ENCODE measurements at regions not wholly inside any gene's neighbourhood (a gene's known extent, or its start where the extent isn't known, plus 50 kb on each side); places are given as distances from the start of the nearest gene placed in this dataset.

DNA sequence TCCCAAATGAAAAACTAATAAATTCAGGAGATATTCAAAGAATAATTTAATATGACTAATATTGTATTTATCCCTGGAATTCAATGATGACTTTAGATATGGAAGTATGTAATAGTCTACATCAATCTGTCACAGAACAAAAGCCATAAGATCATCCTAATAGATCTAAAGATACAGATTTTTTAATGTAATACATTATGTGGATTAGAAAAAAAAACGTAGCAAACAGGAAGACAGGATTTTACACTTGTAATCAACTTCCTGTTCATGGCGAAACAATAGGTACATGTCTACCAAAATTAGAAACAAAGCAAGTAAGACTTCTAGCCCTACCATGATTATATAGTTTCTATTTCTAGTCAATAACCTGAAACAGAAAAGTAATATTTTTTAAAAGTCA is 192.2 kb downstream of the TTC32 start:
- H3F3A ChIP-seq (ENCODE audit: control insufficient read depth, insufficient read depth): no peaks in the 10 kb centered on the region
- H3K4me3 ChIP-seq (ENCODE audit: low read length): no peak overlapping the region
- no peaks in the 10 kb centered on the region for H3K27me3 ChIP-seq (ENCODE audit: control insufficient read depth, low read length)
- no peaks in the 10 kb centered on the region for H3K36me3 ChIP-seq (ENCODE audit: control insufficient read depth, low read length)
- no peaks in the 10 kb centered on the region for H3K9me3 ChIP-seq (ENCODE audit: control insufficient read depth, insufficient read depth, low read length)
- no peaks in the 10 kb centered on the region for H3K9me2 ChIP-seq (replicated peaks; ENCODE audit: control insufficient read depth, low read length)
- no peak overlapping the region for H3K27ac ChIP-seq (ENCODE audit: low read depth, low read length)
- H4K20me1 ChIP-seq (ENCODE audit: control insufficient read depth, insufficient read depth, low read depth, low read length): no peaks in the 10 kb centered on the region
- no peaks in the 10 kb centered on the region for H3K79me2 ChIP-seq (ENCODE audit: control insufficient read depth, low read length)
- no peak for TF ChIP-seq EZH2phosphoT487 (IDR thresholded peaks at IDR 0.05; ENCODE audit: borderline replicate concordance, low read length)
- TF ChIP-seq, protein P1, sequence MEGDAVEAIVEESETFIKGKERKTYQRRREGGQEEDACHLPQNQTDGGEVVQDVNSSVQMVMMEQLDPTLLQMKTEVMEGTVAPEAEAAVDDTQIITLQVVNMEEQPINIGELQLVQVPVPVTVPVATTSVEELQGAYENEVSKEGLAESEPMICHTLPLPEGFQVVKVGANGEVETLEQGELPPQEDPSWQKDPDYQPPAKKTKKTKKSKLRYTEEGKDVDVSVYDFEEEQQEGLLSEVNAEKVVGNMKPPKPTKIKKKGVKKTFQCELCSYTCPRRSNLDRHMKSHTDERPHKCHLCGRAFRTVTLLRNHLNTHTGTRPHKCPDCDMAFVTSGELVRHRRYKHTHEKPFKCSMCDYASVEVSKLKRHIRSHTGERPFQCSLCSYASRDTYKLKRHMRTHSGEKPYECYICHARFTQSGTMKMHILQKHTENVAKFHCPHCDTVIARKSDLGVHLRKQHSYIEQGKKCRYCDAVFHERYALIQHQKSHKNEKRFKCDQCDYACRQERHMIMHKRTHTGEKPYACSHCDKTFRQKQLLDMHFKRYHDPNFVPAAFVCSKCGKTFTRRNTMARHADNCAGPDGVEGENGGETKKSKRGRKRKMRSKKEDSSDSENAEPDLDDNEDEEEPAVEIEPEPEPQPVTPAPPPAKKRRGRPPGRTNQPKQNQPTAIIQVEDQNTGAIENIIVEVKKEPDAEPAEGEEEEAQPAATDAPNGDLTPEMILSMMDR (IDR thresholded peaks at IDR 0.05; ENCODE audit: low read depth, low read length, poor library complexity, severe bottlenecking): no peak
- no peaks in the 10 kb centered on the region for H3K4me1 ChIP-seq (ENCODE audit: control insufficient read depth, low read length)
- H3K4me2 ChIP-seq (ENCODE audit: low read length): no peak overlapping the region

DNA sequence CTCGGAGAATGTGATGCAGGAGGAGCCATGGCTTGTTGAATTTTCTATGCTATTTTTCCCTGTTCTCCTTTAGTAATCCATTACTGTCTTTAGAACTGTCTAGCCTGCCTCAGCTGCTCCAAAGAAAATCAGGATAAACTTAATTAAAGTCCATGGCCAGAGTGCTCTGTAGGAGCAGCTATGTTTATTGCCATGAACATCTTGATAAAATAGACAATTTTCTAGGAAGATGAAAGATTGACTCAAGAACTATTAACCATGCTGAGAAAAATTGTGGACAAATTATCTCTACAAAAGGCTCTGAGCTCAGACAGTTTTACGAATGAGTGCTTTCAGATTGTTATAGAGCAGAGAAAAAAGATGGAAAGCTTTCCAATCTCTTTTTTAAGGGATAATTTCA is 193.0 kb downstream of the TTC32 start:
- TF ChIP-seq, protein P1 (IDR thresholded peaks at IDR 0.05; ENCODE audit: low read depth, low read length, poor library complexity, severe bottlenecking): no peak
- no peak for TF ChIP-seq EZH2phosphoT487 (IDR thresholded peaks at IDR 0.05; ENCODE audit: borderline replicate concordance, low read length)
- H3K9me3 ChIP-seq (ENCODE audit: control insufficient read depth, insufficient read depth, low read length): no peaks in the 10 kb centered on the region
- H3F3A ChIP-seq (ENCODE audit: control insufficient read depth, insufficient read depth): no peaks in the 10 kb centered on the region
- no peaks in the 10 kb centered on the region for H3K4me1 ChIP-seq (ENCODE audit: control insufficient read depth, low read length)
- H3K4me3 ChIP-seq (ENCODE audit: low read length): no peak overlapping the region
- no peaks in the 10 kb centered on the region for H3K27me3 ChIP-seq (ENCODE audit: control insufficient read depth, low read length)
- H3K27ac ChIP-seq (ENCODE audit: low read depth, low read length): no peak overlapping the region
- no peaks in the 10 kb centered on the region for H3K36me3 ChIP-seq (ENCODE audit: control insufficient read depth, low read length)
- H3K4me2 ChIP-seq (ENCODE audit: low read length): no peak overlapping the region
- no peaks in the 10 kb centered on the region for H3K9me2 ChIP-seq (replicated peaks; ENCODE audit: control insufficient read depth, low read length)
- H4K20me1 ChIP-seq (ENCODE audit: control insufficient read depth, insufficient read depth, low read depth, low read length): no peaks in the 10 kb centered on the region
- H3K79me2 ChIP-seq (ENCODE audit: control insufficient read depth, low read length): no peaks in the 10 kb centered on the region

DNA sequence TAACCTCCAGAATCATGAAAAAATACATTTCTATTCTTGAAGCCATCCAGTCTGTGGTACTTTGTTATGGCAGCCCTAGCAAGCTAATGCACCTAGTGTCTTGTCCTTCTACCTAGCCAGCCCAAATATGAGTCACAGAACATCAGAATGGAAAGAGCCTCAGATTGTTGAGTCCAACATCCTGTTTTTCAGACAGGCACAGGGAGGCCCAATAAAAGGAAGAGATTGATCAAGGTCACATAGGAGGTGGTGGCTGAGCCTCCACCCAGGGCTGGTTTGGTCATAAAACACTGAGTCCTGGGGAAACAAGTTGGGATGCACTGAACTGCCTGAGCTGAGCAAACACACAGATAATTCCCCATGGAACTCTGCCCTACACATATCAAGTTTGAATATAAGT is 195.5 kb downstream of the TTC32 start:
- no peak for TF ChIP-seq EZH2phosphoT487 (IDR thresholded peaks at IDR 0.05; ENCODE audit: borderline replicate concordance, low read length)
- TF ChIP-seq, protein P1 (IDR thresholded peaks at IDR 0.05; ENCODE audit: low read depth, low read length, poor library complexity, severe bottlenecking): no peak
- Histone ChIP-seq H3K9me3 (ENCODE audit: control insufficient read depth, insufficient read depth, low read length) (no peaks in the 10 kb centered on the region), H3F3A (ENCODE audit: control insufficient read depth, insufficient read depth) (no peaks in the 10 kb centered on the region), H3K36me3 (ENCODE audit: control insufficient read depth, low read length) (no peaks in the 10 kb centered on the region), H3K9me2 (replicated peaks; ENCODE audit: control insufficient read depth, low read length) (no peaks in the 10 kb centered on the region), H3K27me3 (ENCODE audit: control insufficient read depth, low read length) (no peaks in the 10 kb centered on the region), H3K27ac (ENCODE audit: low read depth, low read length) (no peak overlapping the region), H3K4me2 (ENCODE audit: low read length) (no peak overlapping the region), H3K4me1 (ENCODE audit: control insufficient read depth, low read length) (no peaks in the 10 kb centered on the region), H3K4me3 (ENCODE audit: low read length) (no peak overlapping the region), H4K20me1 (ENCODE audit: control insufficient read depth, insufficient read depth, low read depth, low read length) (no peaks in the 10 kb centered on the region), H3K79me2 (ENCODE audit: control insufficient read depth, low read length) (no peaks in the 10 kb centered on the region)

DNA sequence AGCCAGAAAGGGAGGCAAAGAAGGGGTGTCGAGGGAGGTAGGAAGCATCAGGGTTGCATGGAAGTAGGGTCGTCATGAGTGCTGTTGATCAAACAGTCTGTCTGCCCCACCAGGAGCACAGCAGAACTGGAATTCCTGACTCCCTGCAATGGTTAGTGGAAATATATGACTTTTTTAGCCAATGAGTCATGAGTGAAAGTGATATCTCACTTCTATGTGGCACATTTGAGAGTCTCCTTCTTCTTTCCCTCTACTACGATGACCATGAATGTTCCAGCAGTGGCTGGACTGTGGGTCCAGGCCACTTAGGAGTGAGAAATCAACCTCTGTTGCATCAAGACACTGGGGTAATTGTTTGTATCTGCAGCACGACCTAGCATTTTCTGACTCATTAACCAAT is 199.5 kb downstream of the TTC32 start:
- H3K9me2 ChIP-seq (replicated peaks; ENCODE audit: control insufficient read depth, low read length): no peaks in the 10 kb centered on the region
- no peaks in the 10 kb centered on the region for H4K20me1 ChIP-seq (ENCODE audit: control insufficient read depth, insufficient read depth, low read depth, low read length)
- H3K27me3 ChIP-seq (ENCODE audit: control insufficient read depth, low read length): no peaks in the 10 kb centered on the region
- no peaks in the 10 kb centered on the region for H3K4me1 ChIP-seq (ENCODE audit: control insufficient read depth, low read length)
- no peaks in the 10 kb centered on the region for H3K9me3 ChIP-seq (ENCODE audit: control insufficient read depth, insufficient read depth, low read length)
- no peaks in the 10 kb centered on the region for H3F3A ChIP-seq (ENCODE audit: control insufficient read depth, insufficient read depth)
- H3K79me2 ChIP-seq (ENCODE audit: control insufficient read depth, low read length): no peaks in the 10 kb centered on the region
- no peak overlapping the region for H3K4me2 ChIP-seq (ENCODE audit: low read length)
- H3K4me3 ChIP-seq (ENCODE audit: low read length): no peak overlapping the region
- TF ChIP-seq, protein P1 (IDR thresholded peaks at IDR 0.05; ENCODE audit: low read depth, low read length, poor library complexity, severe bottlenecking): no peak
- no peak for TF ChIP-seq EZH2phosphoT487 (IDR thresholded peaks at IDR 0.05; ENCODE audit: borderline replicate concordance, low read length)
- no peak overlapping the region for H3K27ac ChIP-seq (ENCODE audit: low read depth, low read length)
- no peaks in the 10 kb centered on the region for H3K36me3 ChIP-seq (ENCODE audit: control insufficient read depth, low read length)

Measured in DOHH2 (cell line).